Loucy (cell line): ENCODE measurements at regions not wholly inside any gene's neighbourhood (a gene's known extent, or its start where the extent isn't known, plus 50 kb on each side); places are given as distances from the start of the nearest gene placed in this dataset.

Experiments used
- H2AFZ ChIP-seq: fragments of 200-600 bp; sonication (generic); 2 replicates; pipeline ENCODE4 v1.6.0; 2016; ENCODE audit warnings: antibody characterized with exemption, mild to moderate bottlenecking, low read length, moderate library complexity
- H3F3A ChIP-seq: fragments of 200-600 bp; 2 replicates; pipeline ENCODE4 v1.6.0; 2016; ENCODE audit warnings: antibody characterized with exemption, low read depth, mild to moderate bottlenecking
- H3K27me3 ChIP-seq: fragments of 200-600 bp; sonication (generic); 2 replicates; pipeline ENCODE4 v1.6.1; 2014; ENCODE audit warnings: low read length, mild to moderate bottlenecking; ENCODE audit not compliant: insufficient read depth, poor library complexity, severe bottlenecking
- H3K36me3 ChIP-seq: fragments of 200-600 bp; sonication (generic); 2 replicates; pipeline ENCODE4 v1.6.1; 2016; ENCODE audit warnings: low read length; ENCODE audit not compliant: insufficient read depth
- H3K4me1 ChIP-seq: fragments of 200-600 bp; sonication (generic); 2 replicates; pipeline ENCODE4 v1.5.1; 2014; ENCODE audit warnings: low read length, mild to moderate bottlenecking; ENCODE audit not compliant: insufficient read depth, poor library complexity, severe bottlenecking
- H3K4me2 ChIP-seq: fragments of 200-600 bp; sonication (generic); 2 replicates; pipeline ENCODE4 v1.6.0; 2014; ENCODE audit warnings: antibody characterized with exemption, low read length, low read depth, mild to moderate bottlenecking; ENCODE audit not compliant: poor library complexity, severe bottlenecking
- H3K4me3 ChIP-seq: fragments of 200-600 bp; sonication (generic); 2 replicates; pipeline ENCODE4 v1.5.1; 2014; ENCODE audit warnings: low read length, mild to moderate bottlenecking, mixed read lengths; ENCODE audit not compliant: poor library complexity, severe bottlenecking
- H3K79me2 ChIP-seq: fragments of 200-600 bp; sonication (generic); 2 replicates; pipeline ENCODE4 v1.6.1; 2014; ENCODE audit warnings: low read length; ENCODE audit not compliant: insufficient read depth
- H3K9ac ChIP-seq: fragments of 200-600 bp; sonication (generic); 2 replicates; pipeline ENCODE4 v1.6.0; 2014; ENCODE audit warnings: mild to moderate bottlenecking, low read depth, low read length, moderate library complexity; ENCODE audit not compliant: poor library complexity, severe bottlenecking
- H3K9me2 ChIP-seq: fragments of 200-600 bp; sonication (generic); replicated peaks from 2 replicates; pipeline ENCODE4 v1.6.1; 2016; ENCODE audit warnings: low read depth, low read length, mixed read lengths
- H3K9me3 ChIP-seq: fragments of 200-600 bp; sonication (generic); 2 replicates; pipeline ENCODE4 v1.6.1; 2014; ENCODE audit warnings: mild to moderate bottlenecking, antibody characterized with exemption, low read length, low read depth; ENCODE audit not compliant: insufficient read depth
- H4K20me1 ChIP-seq: fragments of 200-600 bp; sonication (generic); 2 replicates; pipeline ENCODE4 v1.6.0; 2014; ENCODE audit warnings: antibody characterized with exemption, low read length, mild to moderate bottlenecking; ENCODE audit not compliant: insufficient read depth, poor library complexity, severe bottlenecking
- EZH2phosphoT487 ChIP-seq: fragments of 200-600 bp; IDR thresholded peaks from 2 replicates; pipeline ENCODE4 v1.6.1; 2018; ENCODE audit warnings: antibody characterized with exemption, mild to moderate bottlenecking, moderate library complexity, borderline replicate concordance
- TF ChIP-seq, protein P1 (sequence below): fragments of 200-600 bp; sonication (generic); conservative IDR thresholded peaks from 2 replicates; pipeline ENCODE4 v1.5.1; 2014; ENCODE audit warnings: mild to moderate bottlenecking, antibody characterized with exemption, low read length

DNA sequence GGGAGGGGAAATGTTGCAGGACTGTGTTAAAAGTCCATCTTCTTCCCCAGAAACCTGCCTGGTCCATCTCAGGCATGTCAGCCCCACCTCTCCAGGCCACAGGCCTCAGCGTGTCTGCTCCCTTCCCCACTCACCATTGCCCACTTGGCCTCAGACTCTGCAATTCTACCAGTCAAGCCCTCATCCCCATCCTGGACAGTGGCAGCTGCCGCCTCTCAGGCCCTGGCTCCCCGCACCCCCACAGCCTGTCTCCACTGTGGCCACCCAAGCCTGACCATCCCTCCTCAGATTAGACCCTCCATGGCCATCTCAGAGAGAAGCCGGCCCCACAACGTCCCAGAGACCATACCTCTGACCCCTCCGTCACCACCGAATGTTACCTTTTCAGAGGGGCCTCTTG is 89.9 kb downstream of the BARX1 start:
- Histone ChIP-seq H3K79me2 (no peaks in the 10 kb centered on the region), H2AFZ (no peak overlapping the region), H3K9ac (no peak overlapping the region), H3K9me2 (no peaks in the 10 kb centered on the region), H3K4me2 (no peak overlapping the region), H4K20me1 (no peaks in the 10 kb centered on the region), H3K4me1 (no peaks in the 10 kb centered on the region), H3K36me3 (no peaks in the 10 kb centered on the region), H3F3A (no peaks in the 10 kb centered on the region), H3K4me3 (no peak overlapping the region), H3K9me3 (no peaks in the 10 kb centered on the region; the same call in 1 of the 2 replicates), H3K27me3 (no peaks in the 10 kb centered on the region)
- TF ChIP-seq, protein P1, sequence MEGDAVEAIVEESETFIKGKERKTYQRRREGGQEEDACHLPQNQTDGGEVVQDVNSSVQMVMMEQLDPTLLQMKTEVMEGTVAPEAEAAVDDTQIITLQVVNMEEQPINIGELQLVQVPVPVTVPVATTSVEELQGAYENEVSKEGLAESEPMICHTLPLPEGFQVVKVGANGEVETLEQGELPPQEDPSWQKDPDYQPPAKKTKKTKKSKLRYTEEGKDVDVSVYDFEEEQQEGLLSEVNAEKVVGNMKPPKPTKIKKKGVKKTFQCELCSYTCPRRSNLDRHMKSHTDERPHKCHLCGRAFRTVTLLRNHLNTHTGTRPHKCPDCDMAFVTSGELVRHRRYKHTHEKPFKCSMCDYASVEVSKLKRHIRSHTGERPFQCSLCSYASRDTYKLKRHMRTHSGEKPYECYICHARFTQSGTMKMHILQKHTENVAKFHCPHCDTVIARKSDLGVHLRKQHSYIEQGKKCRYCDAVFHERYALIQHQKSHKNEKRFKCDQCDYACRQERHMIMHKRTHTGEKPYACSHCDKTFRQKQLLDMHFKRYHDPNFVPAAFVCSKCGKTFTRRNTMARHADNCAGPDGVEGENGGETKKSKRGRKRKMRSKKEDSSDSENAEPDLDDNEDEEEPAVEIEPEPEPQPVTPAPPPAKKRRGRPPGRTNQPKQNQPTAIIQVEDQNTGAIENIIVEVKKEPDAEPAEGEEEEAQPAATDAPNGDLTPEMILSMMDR: no peak
- TF ChIP-seq EZH2phosphoT487: no peak

DNA sequence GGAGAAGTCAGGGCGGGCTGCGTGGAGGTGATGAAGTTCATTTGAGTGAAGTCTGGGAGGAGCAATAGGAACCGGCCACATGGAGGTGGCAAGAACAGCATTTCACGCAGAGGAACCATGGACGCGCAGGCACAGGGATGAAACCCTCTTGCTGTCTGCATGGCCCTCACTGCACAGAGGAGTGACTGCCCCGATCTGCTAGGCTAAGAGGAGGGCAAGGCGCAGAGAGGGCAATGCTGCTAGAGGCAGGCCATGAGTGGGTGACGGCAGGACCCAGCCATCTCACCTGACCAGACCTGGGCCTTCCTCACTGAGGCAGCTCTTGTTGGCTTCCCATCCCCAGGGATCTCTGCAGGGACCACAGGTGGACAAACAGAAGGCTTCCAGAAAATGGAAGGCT is 90.3 kb downstream of the BARX1 start:
- TF ChIP-seq, protein P1: no peak
- no peak for TF ChIP-seq EZH2phosphoT487
- no peaks in the 10 kb centered on the region for H3K79me2 ChIP-seq
- H3K4me3 ChIP-seq: no peak overlapping the region
- no peaks in the 10 kb centered on the region for H3K9me2 ChIP-seq
- no peaks in the 10 kb centered on the region for H3K36me3 ChIP-seq
- H3K27me3 ChIP-seq: no peaks in the 10 kb centered on the region
- H3K9me3 ChIP-seq: no peaks in the 10 kb centered on the region; the same call in 1 of the 2 replicates
- no peak overlapping the region for H3K9ac ChIP-seq
- no peaks in the 10 kb centered on the region for H3F3A ChIP-seq
- H4K20me1 ChIP-seq: no peaks in the 10 kb centered on the region
- H3K4me2 ChIP-seq: no peak overlapping the region
- H3K4me1 ChIP-seq: no peaks in the 10 kb centered on the region
- H2AFZ ChIP-seq: no peak overlapping the region

DNA sequence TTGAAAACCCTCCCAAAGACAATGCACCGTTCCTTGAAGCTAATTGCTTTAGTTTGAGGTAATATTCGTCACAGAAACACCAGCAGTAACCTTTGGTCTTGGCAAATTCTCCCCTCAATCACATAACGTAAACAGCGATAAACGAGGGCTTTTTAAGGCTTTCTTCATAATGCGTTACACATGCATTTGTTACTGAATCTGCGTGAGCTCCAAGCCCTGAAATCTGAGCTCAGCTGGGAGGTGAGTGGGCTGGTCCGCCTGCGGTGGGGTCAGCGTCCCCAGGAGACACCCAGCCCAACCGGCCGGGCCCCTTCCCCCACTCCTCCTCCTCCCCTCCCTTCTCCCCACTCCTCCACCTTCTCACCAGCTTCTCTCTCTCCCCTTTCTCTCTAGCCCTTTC is 91.1 kb downstream of the BARX1 start:
- Histone ChIP-seq H3K4me2 (no peak overlapping the region), H3K79me2 (no peaks in the 10 kb centered on the region), H3K9me3 (no peaks in the 10 kb centered on the region; the same call in 1 of the 2 replicates), H3K4me3 (no peak overlapping the region), H3K36me3 (no peaks in the 10 kb centered on the region), H3K27me3 (no peaks in the 10 kb centered on the region), H3K9me2 (no peaks in the 10 kb centered on the region), H2AFZ (no peak overlapping the region), H3F3A (no peaks in the 10 kb centered on the region), H3K4me1 (no peaks in the 10 kb centered on the region), H4K20me1 (no peaks in the 10 kb centered on the region), H3K9ac (no peak overlapping the region)
- TF ChIP-seq, protein P1: no peak
- TF ChIP-seq EZH2phosphoT487: no peak
